ENCODE measurements at regions not wholly inside any gene's neighbourhood (a gene's known extent, or its start where the extent isn't known, plus 50 kb on each side); places are given as distances from the start of the nearest gene placed in this dataset.

DNA sequence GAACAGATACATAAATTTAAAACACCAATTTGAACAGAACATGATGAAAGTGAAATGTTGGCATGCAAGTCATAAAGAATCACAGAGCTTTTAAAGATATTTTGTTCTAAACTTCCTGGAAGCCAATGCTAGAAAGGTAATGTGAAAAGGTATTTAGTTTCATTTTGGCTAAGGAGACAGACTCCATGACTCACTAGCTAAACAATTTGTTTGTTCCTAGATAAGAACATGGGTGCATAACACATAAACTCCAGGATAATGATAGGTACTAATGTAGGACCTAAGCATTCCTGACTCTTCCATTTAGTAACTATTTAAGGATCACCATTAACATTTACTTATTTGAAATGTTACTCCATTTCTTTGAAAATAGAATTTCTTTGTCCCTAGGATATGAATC lies 292.5 kb upstream of the CNTNAP5 start:
- TF ChIP-seq TAF1 (IDR thresholded peaks at IDR 0.05; ENCODE audit: borderline replicate concordance, insufficient read depth, low read length) (no peak), POLR2AphosphoS5 (IDR thresholded peaks at IDR 0.05; ENCODE audit: low read depth, low read length) (no peak), FOXP2 (optimal IDR thresholded peaks at IDR 0.05; ENCODE audit: borderline replicate concordance, extremely low read depth, extremely low read length, insufficient read depth) (no peak), SIN3A (IDR thresholded peaks at IDR 0.05; ENCODE audit: borderline replicate concordance, insufficient read depth, low read length) (no peak)
- TF ChIP-seq, protein P1, sequence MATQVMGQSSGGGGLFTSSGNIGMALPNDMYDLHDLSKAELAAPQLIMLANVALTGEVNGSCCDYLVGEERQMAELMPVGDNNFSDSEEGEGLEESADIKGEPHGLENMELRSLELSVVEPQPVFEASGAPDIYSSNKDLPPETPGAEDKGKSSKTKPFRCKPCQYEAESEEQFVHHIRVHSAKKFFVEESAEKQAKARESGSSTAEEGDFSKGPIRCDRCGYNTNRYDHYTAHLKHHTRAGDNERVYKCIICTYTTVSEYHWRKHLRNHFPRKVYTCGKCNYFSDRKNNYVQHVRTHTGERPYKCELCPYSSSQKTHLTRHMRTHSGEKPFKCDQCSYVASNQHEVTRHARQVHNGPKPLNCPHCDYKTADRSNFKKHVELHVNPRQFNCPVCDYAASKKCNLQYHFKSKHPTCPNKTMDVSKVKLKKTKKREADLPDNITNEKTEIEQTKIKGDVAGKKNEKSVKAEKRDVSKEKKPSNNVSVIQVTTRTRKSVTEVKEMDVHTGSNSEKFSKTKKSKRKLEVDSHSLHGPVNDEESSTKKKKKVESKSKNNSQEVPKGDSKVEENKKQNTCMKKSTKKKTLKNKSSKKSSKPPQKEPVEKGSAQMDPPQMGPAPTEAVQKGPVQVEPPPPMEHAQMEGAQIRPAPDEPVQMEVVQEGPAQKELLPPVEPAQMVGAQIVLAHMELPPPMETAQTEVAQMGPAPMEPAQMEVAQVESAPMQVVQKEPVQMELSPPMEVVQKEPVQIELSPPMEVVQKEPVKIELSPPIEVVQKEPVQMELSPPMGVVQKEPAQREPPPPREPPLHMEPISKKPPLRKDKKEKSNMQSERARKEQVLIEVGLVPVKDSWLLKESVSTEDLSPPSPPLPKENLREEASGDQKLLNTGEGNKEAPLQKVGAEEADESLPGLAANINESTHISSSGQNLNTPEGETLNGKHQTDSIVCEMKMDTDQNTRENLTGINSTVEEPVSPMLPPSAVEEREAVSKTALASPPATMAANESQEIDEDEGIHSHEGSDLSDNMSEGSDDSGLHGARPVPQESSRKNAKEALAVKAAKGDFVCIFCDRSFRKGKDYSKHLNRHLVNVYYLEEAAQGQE (IDR thresholded peaks at IDR 0.05; ENCODE audit: insufficient read depth in 1 of 2, low read depth in 2 of 2, low read length in 2 of 2), result no peak

DNA sequence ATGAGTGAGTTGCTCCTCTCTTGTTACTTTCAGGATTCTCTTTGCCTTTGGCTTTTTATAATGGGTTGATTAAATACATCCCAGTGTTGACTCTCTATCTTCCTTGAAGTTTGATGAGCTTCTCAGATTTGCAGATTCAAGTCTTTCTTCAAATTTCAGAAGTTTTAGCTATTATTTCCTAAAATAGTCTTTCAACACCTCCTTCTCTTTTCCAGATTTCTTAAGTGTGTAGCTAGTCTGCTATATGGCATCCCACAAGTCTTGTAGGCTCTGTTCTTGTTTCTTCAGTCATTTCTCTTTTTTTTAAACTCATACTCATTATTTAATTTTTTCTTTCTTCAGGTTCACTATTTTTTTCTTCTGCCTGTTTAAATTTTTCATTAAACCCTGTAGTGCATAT lies 287.7 kb upstream of the CNTNAP5 start:
- TF ChIP-seq FOXP2 (optimal IDR thresholded peaks at IDR 0.05; ENCODE audit: borderline replicate concordance, extremely low read depth, extremely low read length, insufficient read depth), result no peak
- TF ChIP-seq, protein P1 (IDR thresholded peaks at IDR 0.05; ENCODE audit: insufficient read depth in 1 of 2, low read depth in 2 of 2, low read length in 2 of 2), result no peak
- no peak for TF ChIP-seq TAF1 (IDR thresholded peaks at IDR 0.05; ENCODE audit: borderline replicate concordance, insufficient read depth, low read length)
- no peak for TF ChIP-seq SIN3A (IDR thresholded peaks at IDR 0.05; ENCODE audit: borderline replicate concordance, insufficient read depth, low read length)
- TF ChIP-seq POLR2AphosphoS5 (IDR thresholded peaks at IDR 0.05; ENCODE audit: low read depth, low read length), result no peak

- TF ChIP-seq FOXP2 (optimal IDR thresholded peaks at IDR 0.05; ENCODE audit: borderline replicate concordance, extremely low read depth, extremely low read length, insufficient read depth) (no peak), TAF1 (IDR thresholded peaks at IDR 0.05; ENCODE audit: borderline replicate concordance, insufficient read depth, low read length) (no peak), SIN3A (IDR thresholded peaks at IDR 0.05; ENCODE audit: borderline replicate concordance, insufficient read depth, low read length) (no peak)
- TF ChIP-seq, protein P1 (IDR thresholded peaks at IDR 0.05; ENCODE audit: insufficient read depth in 1 of 2, low read depth in 2 of 2, low read length in 2 of 2), result no peak
These were observed 286.4 kb upstream of the CNTNAP5 start for GRCh38 chr2:123738643-123739042.

GRCh38 chr2:123746006-123746405 lies 279.1 kb upstream of the CNTNAP5 start:
- TF ChIP-seq TAF1 (IDR thresholded peaks at IDR 0.05; ENCODE audit: borderline replicate concordance, insufficient read depth, low read length), result no peak
- TF ChIP-seq POLR2AphosphoS5 (IDR thresholded peaks at IDR 0.05; ENCODE audit: low read depth, low read length), result no peak
- no peak for TF ChIP-seq FOXP2 (optimal IDR thresholded peaks at IDR 0.05; ENCODE audit: borderline replicate concordance, extremely low read depth, extremely low read length, insufficient read depth)
- no peak for TF ChIP-seq SIN3A (IDR thresholded peaks at IDR 0.05; ENCODE audit: borderline replicate concordance, insufficient read depth, low read length)
- TF ChIP-seq, protein P1 (IDR thresholded peaks at IDR 0.05; ENCODE audit: insufficient read depth in 1 of 2, low read depth in 2 of 2, low read length in 2 of 2), result no peak

GRCh38 chr2:123747326-123747725 lies 277.8 kb upstream of the CNTNAP5 start:
- no peak for TF ChIP-seq TAF1 (IDR thresholded peaks at IDR 0.05; ENCODE audit: borderline replicate concordance, insufficient read depth, low read length)
- TF ChIP-seq, protein P1 (IDR thresholded peaks at IDR 0.05; ENCODE audit: insufficient read depth in 1 of 2, low read depth in 2 of 2, low read length in 2 of 2), result no peak
- TF ChIP-seq POLR2AphosphoS5 (IDR thresholded peaks at IDR 0.05; ENCODE audit: low read depth, low read length), result no peak
- TF ChIP-seq FOXP2 (optimal IDR thresholded peaks at IDR 0.05; ENCODE audit: borderline replicate concordance, extremely low read depth, extremely low read length, insufficient read depth), result no peak
- TF ChIP-seq SIN3A (IDR thresholded peaks at IDR 0.05; ENCODE audit: borderline replicate concordance, insufficient read depth, low read length), result no peak
